Endothelial cell of umbilical vein (primary cell): ENCODE measurements at regions not wholly inside any gene's neighbourhood (a gene's known extent, or its start where the extent isn't known, plus 50 kb on each side); places are given as distances from the start of the nearest gene placed in this dataset.

ENCODE experiments used
- CTCF ChIP-seq, 2 donors: IDR thresholded peaks; 1 replicate in 1 of 2; 2 replicates in 1 of 2; pipeline ENCODE4 v1.5.1; 2011; ENCODE audit warnings: low read length in 2 of 2, mild to moderate bottlenecking in 2 of 2, moderate library complexity in 2 of 2, control low read depth in 1 of 2, inconsistent platforms in 1 of 2, low read depth in 1 of 2; ENCODE audit not compliant: insufficient read depth in 1 of 2; ENCODE audit errors: extremely low read depth in 1 of 2
- EZH2 ChIP-seq: IDR thresholded peaks from 2 replicates; pipeline ENCODE4 v1.6.1; 2012; ENCODE audit warnings: borderline replicate concordance, low read depth, mild to moderate bottlenecking, moderate library complexity, low read length, inconsistent platforms; ENCODE audit not compliant: severe bottlenecking
- FOS ChIP-seq: IDR thresholded peaks from 2 replicates; pipeline ENCODE4 v1.6.1; 2011; ENCODE audit warnings: mild to moderate bottlenecking, low read length, moderate library complexity, borderline replicate concordance; ENCODE audit not compliant: insufficient read depth
- POLR2A ChIP-seq: IDR thresholded peaks from 2 replicates; pipeline ENCODE4 v1.6.1; 2012; ENCODE audit warnings: low read depth, mild to moderate bottlenecking, control low read depth, low read length

GRCh38 chr7:41520445-41520844 lies 182.4 kb downstream of the INHBA start:
- TF ChIP-seq CTCF (IDR thresholded peaks at IDR 0.05; ENCODE audit: extremely low read depth in 1 of 2, insufficient read depth in 1 of 2, low read depth in 1 of 2, low read length in 2 of 2) (no peak), POLR2A (no peak), EZH2 (no peak), FOS (no peak)
